CD4-positive, alpha-beta T cell (primary cell): ENCODE measurements at regions not wholly inside any gene's neighbourhood (a gene's known extent, or its start where the extent isn't known, plus 50 kb on each side); places are given as distances from the start of the nearest gene placed in this dataset.

ENCODE experiments used
- ATAC-seq: fragments of 200-7000 bp; cut with Tn5 transposase; one replicate; pipeline ENCODE4 v1.10.0; 2022; ENCODE audit warnings: mild to moderate bottlenecking; ENCODE audit not compliant: poor library complexity
- CTCF ChIA-PET: fragments of 350-600 bp; sonication (Branson Sonifier 250); formaldehyde crosslinking; loops from one replicate; lab custom pipeline; 2021; ENCODE audit warnings: antibody characterized with exemption, inconsistent platforms; lab: Charles Lee
- POLR2A ChIA-PET: fragments of 350-600 bp; sonication (Branson Sonifier 250); formaldehyde crosslinking; loops from one replicate; lab custom pipeline; 2021; ENCODE audit warnings: antibody characterized with exemption, inconsistent platforms; lab: Charles Lee
- DNase-seq, 14 experiments: peaks; one replicate each; pipeline ENCODE4 v3.0.0-alpha.2; 2013 to 2020; ENCODE audit warnings: mixed read lengths in 2 of 14
- H3K27ac ChIP-seq, 2 donors: one replicate each; pipeline versions ENCODE4 v1.5.1 to v1.7.0; 2013; ENCODE audit warnings: low read length in 2 of 2, low read depth in 1 of 2, mild to moderate bottlenecking in 1 of 2
- H3K27me3 ChIP-seq, 2 experiments: 1 replicate in 1 of 2; 2 replicates in 1 of 2; pipeline versions ENCODE4 v1.6.1 to v1.7.0; 2013; ENCODE audit warnings: low read length in 2 of 2, control low read depth in 1 of 2, mild to moderate bottlenecking in 1 of 2, moderate library complexity in 1 of 2; ENCODE audit not compliant: insufficient read depth in 2 of 2, control insufficient read depth in 1 of 2
- H3K36me3 ChIP-seq: one replicate; pipeline ENCODE4 v1.6.1; 2013; ENCODE audit warnings: low read length, control low read depth; ENCODE audit not compliant: insufficient read depth
- H3K4me1 ChIP-seq: one replicate; pipeline ENCODE4 v1.6.1; 2013; ENCODE audit warnings: low read length, control low read depth; ENCODE audit not compliant: insufficient read depth
- H3K4me3 ChIP-seq: one replicate; pipeline ENCODE4 v1.5.1; 2013; ENCODE audit warnings: mild to moderate bottlenecking, low read length, moderate library complexity
- H3K9me3 ChIP-seq, 2 experiments: 1 replicate in 1 of 2; 2 replicates in 1 of 2; pipeline versions ENCODE4 v1.6.1 to v1.7.0; 2013; ENCODE audit warnings: low read length in 2 of 2, mild to moderate bottlenecking in 2 of 2, control low read depth in 1 of 2, moderate library complexity in 1 of 2; ENCODE audit not compliant: control insufficient read depth in 1 of 2, insufficient read depth in 1 of 2
- H3K27ac Mint-ChIP-seq: one replicate; pipeline ENCODE4 v1.8.0; 2020; ENCODE audit warnings: mixed read lengths
- H3K27me3 Mint-ChIP-seq: one replicate; pipeline ENCODE4 v1.8.0; 2021; ENCODE audit warnings: mixed read lengths
- H3K36me3 Mint-ChIP-seq: one replicate; pipeline ENCODE4 v1.8.0; 2021; ENCODE audit warnings: low read depth, mixed read lengths
- H3K4me1 Mint-ChIP-seq: one replicate; pipeline ENCODE4 v1.8.0; 2021; ENCODE audit warnings: low read depth, mixed read lengths
- H3K4me3 Mint-ChIP-seq: one replicate; pipeline ENCODE4 v1.8.0; 2020; ENCODE audit warnings: mild to moderate bottlenecking, mixed read lengths
- H3K9me3 Mint-ChIP-seq: one replicate; pipeline ENCODE4 v1.8.0; 2020; ENCODE audit warnings: mixed read lengths
- intact Hi-C, 2 experiments: fragments of 100-400 bp; cut with DNase I in 1 of 2; cut with micrococcal nuclease in 1 of 2; formaldehyde crosslinking; loops; one replicate each; pipeline versions ENCODE4 v1.15.1 to v1.9.0; 2023 to 2025; cut with DNase I, micrococcal nuclease
- TF ChIP-seq, protein P1 (sequence below): fragments of 200-600 bp; IDR thresholded peaks from one replicate; pipeline ENCODE4 v1.8.0; 2022; ENCODE audit warnings: antibody characterized with exemption, mild to moderate bottlenecking

DNA sequence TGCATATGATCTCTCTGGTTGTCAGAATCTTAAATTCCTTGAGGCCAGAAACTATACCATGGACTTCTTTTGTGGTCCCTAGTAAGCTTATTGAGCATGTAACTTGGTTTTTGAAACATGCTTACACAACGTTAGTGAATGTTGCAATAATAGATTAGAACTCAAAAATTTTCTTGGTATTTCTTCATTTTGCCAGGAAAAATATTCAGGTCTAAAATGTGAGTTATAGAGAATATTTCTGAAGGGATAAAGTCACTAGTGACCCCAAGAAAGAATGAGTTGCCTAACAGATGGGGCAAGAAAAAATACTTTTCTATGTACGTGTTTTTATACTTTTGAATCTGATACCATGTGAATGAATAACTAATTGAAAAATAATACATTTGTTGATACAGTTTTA lies 195.4 kb downstream of the TFAP2A start:
- Histone ChIP-seq H3K9me3 (no peaks in the 10 kb centered on the region), H3K4me1 (no peaks in the 10 kb centered on the region), H3K4me3 (no peak overlapping the region), H3K27me3 (no peaks in the 10 kb centered on the region), H3K36me3 (no peaks in the 10 kb centered on the region), H3K27ac (no peak overlapping the region)
- no peaks in the 10 kb centered on the region for H3K36me3 Mint-ChIP-seq
- DNase-seq (no peak), ATAC-seq (no peak)
- H3K9me3 Mint-ChIP-seq, result no peaks in the 10 kb centered on the region
- ChIA-PET POLR2A (no interaction called here), CTCF (no interaction called here)
- TF ChIP-seq, protein P1, sequence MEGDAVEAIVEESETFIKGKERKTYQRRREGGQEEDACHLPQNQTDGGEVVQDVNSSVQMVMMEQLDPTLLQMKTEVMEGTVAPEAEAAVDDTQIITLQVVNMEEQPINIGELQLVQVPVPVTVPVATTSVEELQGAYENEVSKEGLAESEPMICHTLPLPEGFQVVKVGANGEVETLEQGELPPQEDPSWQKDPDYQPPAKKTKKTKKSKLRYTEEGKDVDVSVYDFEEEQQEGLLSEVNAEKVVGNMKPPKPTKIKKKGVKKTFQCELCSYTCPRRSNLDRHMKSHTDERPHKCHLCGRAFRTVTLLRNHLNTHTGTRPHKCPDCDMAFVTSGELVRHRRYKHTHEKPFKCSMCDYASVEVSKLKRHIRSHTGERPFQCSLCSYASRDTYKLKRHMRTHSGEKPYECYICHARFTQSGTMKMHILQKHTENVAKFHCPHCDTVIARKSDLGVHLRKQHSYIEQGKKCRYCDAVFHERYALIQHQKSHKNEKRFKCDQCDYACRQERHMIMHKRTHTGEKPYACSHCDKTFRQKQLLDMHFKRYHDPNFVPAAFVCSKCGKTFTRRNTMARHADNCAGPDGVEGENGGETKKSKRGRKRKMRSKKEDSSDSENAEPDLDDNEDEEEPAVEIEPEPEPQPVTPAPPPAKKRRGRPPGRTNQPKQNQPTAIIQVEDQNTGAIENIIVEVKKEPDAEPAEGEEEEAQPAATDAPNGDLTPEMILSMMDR, result no peak
- intact Hi-C loops, result no loop called here
- H3K4me3 Mint-ChIP-seq, result no peak overlapping the region
- no peak overlapping the region for H3K27ac Mint-ChIP-seq
- no peaks in the 10 kb centered on the region for H3K27me3 Mint-ChIP-seq
- no peaks in the 10 kb centered on the region for H3K4me1 Mint-ChIP-seq

DNA sequence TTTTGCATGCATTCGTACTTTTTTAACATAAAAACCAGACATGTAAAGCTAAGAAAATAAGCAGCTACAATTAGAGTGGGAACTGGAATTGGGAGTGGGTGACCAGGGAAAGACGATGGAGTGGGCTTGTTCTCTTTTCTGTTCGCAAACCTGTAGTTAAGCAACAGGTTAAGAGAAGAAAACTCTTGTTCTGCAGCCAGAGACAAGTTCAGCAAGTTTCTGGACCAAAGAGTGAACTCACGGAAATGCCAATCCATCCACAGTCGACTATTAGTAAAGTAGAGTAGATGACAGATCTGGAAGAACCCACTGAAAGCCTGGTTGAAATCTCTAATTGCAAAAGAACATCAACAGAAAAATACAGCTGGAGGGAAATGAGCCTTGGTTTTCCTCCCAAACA lies 197.8 kb downstream of the TFAP2A start:
- no peaks in the 10 kb centered on the region for H3K9me3 ChIP-seq
- H3K4me3 ChIP-seq, result no peak overlapping the region
- intact Hi-C loops, result no loop called here
- no peaks in the 10 kb centered on the region for H3K4me1 ChIP-seq
- DNase-seq, result no peak
- Mint-ChIP-seq H3K36me3 (no peaks in the 10 kb centered on the region), H3K9me3 (no peaks in the 10 kb centered on the region), H3K4me3 (no peak overlapping the region), H3K27ac (no peak overlapping the region), H3K4me1 (no peaks in the 10 kb centered on the region), H3K27me3 (no peaks in the 10 kb centered on the region)
- no peak for ATAC-seq
- H3K36me3 ChIP-seq, result no peaks in the 10 kb centered on the region
- TF ChIP-seq, protein P1, result no peak
- POLR2A ChIA-PET, result no interaction called here
- CTCF ChIA-PET, result no interaction called here
- H3K27ac ChIP-seq, result no peak overlapping the region
- H3K27me3 ChIP-seq, result no peaks in the 10 kb centered on the region

DNA sequence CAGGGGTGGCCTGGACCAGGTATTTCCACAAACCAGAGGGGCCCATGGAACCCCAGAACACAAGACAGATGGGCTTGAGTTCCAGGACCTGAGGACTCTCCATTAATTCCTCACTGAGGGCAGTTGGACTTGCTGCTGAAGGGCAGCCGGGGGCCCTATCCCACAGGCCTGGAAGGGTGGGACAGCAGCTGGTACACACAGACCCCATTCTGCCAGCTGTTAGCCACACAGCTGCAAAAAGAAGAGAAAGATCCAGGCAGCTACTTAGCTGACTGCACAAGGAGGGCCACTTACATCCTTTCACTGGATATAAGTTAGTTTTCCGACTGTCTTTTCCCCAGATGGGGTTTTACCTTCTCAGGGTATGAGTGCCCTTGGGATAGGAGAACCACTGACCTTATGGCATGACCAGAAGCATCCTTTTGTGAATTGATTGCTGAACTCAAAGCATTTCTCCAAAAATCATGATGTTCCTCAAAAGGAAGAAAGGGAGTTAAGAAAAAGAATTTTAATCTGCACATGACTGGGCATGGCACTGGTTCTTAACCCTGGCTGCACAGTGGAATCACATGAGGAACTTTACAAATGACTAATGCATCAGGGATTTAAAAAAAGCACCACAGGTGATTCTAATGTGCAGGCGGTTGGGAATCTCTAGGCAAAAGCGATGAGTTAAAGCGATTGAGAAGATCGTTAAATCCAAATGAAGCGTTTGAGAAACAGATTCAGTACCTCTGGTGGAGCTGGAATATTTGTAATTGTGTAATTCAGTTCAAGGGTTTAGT lies 199.4 kb downstream of the TFAP2A start:
- no peak overlapping the region for H3K27ac ChIP-seq
- H3K4me1 ChIP-seq, result no peaks in the 10 kb centered on the region
- no peak for ATAC-seq
- H3K27me3 Mint-ChIP-seq, result no peaks in the 10 kb centered on the region
- no peak overlapping the region for H3K27ac Mint-ChIP-seq
- H3K36me3 ChIP-seq, result no peaks in the 10 kb centered on the region
- no peaks in the 10 kb centered on the region for H3K36me3 Mint-ChIP-seq
- H3K4me3 Mint-ChIP-seq, result no peak overlapping the region
- TF ChIP-seq, protein P1, result no peak
- CTCF ChIA-PET, result no interaction called here
- no peak for DNase-seq
- no peaks in the 10 kb centered on the region for H3K4me1 Mint-ChIP-seq
- intact Hi-C loops, result no loop called here
- no peaks in the 10 kb centered on the region for H3K27me3 ChIP-seq
- H3K9me3 Mint-ChIP-seq, result no peaks in the 10 kb centered on the region
- no peak overlapping the region for H3K4me3 ChIP-seq
- POLR2A ChIA-PET, result no interaction called here
- H3K9me3 ChIP-seq, result no peaks in the 10 kb centered on the region
